ENCODE measurements at regions not wholly inside any gene's neighbourhood (a gene's known extent, or its start where the extent isn't known, plus 50 kb on each side); places are given as distances from the start of the nearest gene placed in this dataset.

DNA sequence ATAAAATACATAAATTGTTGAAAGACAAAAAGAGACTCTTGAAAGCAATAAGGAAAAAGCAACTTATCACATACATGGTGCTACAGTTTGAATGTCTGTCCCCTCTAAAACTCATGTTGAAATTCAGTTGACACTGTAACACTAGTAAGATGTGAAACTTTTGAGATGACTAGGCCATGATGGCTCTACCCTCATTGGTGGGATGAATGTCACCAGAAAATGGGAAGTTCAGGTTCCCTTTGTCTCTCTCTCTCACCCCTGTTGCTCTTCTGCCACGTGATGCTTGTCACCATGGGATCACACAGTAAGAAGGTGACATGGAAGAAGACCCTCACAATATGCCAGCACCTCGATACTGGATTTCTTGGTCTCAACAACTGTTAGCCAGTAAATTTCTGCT lies 50.3 kb upstream of the SPTLC1 start:
- POLR2A ChIA-PET: no interaction called here
- no peak for DNase-seq (ENCODE audit: extremely low spot score)
- CTCF ChIA-PET: no interaction called here
- TF ChIP-seq LEF1 (IDR thresholded peaks at IDR 0.05; ENCODE audit: borderline replicate concordance) (no peak), TARDBP (IDR thresholded peaks at IDR 0.05) (no peak), ARNT (IDR thresholded peaks at IDR 0.05) (no peak), CTBP1 (IDR thresholded peaks at IDR 0.05; ENCODE audit: borderline replicate concordance) (no peak), SP1 (IDR thresholded peaks at IDR 0.05) (no peak), L3MBTL2 (conservative IDR thresholded peaks at IDR 0.05) (no peak), BHLHE40 (IDR thresholded peaks at IDR 0.05; ENCODE audit: borderline replicate concordance) (no peak), ZNF384 (IDR thresholded peaks at IDR 0.05) (no peak), FOXM1 (IDR thresholded peaks at IDR 0.05; ENCODE audit: borderline replicate concordance) (no peak)

Measured in HEK293T (cell line).